H4 (cell line): ENCODE measurements at regions not wholly inside any gene's neighbourhood (a gene's known extent, or its start where the extent isn't known, plus 50 kb on each side); places are given as distances from the start of the nearest gene placed in this dataset.
"Not testable (repeated sequence)": the region's sequence is repeated elsewhere in the genome, so short reads cannot be mapped to it uniquely, and the experiment has no call there.

Experiments
- DNase-seq: peaks from one replicate; pipeline ENCODE4 v3.0.0-alpha.2; 2015; ENCODE audit warnings: low spot score

DNA sequence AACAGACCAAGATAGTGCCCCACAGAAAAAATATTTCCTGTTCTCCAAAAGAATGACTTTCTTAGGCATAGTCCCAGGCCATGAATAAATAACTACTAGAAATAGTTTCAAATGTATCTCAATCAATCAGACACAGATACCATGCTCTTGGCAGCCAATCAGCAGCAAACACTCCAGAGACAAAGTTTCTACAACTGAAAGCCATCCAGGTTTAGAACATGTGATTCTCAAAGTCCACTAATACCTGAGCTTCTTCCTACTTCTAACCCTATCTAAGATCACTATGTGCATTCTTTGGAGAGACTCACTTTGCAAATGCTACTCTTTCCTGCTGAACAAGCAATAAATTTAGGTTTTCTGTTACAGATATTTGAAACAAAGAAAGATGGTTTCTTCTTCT lies 425.8 kb upstream of the GRIN3A start:
- DNase-seq = no peak

DNA sequence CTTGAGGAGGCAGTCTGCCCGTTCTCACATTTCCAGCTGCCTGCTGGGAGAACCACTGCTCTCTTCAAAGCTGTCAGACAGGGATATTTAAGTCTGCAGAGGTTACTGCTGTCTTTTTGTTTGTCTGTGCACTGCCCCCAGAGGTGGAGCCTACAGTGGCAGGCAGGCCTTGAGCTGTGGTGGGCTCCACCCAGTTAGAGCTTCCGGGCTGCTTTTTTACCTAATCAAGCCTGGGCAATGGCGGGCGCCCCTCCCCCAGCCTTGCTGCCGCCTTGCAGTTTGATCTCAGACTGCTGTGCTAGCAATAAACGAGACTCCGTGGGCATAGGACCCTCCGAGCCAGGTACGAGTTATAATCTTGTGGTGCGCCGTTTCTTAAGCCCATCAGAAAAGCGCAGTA lies 414.6 kb upstream of the GRIN3A start:
- not testable (repeated sequence) for DNase-seq

DNA sequence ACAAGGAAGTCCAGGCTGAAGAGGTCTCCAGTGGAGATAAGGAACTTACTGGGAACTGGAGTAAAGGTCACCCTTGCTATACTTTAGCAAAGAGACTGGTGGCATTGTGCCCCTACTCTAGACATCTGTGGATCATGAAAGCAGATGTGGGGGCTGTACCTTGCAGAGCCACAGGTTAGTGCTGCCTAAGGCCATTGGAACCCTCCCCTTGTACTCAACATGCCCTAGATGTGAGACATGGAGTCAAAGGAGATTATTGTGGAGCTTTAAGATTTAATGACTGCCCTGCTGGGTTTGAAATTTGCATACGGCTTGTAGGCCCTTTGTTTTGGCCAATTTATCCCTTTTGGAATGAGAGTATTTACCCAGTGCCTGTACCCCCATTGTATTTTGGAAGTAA lies 397.3 kb upstream of the GRIN3A start:
- DNase-seq = no peak

DNA sequence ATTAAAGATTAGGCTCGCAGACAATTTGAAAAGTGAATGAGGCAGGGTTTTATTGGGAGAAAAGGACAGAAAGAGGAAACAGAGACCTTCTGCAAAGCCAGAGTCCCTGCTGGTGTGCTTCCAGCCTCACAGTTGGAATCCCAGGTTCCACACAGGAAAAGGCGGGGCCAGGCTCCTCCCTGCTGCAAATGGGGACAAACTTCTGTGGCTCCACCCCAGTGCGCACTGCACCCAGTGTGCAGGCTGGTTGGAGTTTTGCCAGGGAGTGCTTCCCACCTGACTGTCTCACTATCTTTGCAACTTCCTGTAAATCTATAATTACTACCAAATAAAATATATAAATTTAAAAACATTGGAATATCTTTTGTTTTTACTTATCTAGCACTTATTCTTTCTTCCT lies 386.0 kb upstream of the GRIN3A start:
- no peak for DNase-seq

DNA sequence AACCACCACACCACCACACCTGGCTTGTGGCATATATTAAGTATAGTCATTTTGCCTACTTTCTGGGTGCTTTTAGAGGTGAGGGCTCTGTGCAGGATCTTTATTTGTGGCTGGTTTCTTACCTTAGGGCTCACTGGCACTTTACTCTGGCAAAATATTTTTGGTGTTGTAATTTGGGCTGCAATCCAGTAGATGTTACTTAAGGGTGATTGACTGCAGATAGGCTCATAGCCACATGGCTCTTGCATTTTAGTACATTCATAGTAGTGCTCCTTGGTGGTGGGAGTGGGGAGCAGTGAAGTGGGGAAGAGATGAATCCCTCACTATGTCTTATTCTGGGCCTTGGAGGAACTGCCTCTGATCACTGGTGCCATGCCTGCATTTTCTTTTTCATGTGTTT lies 376.1 kb upstream of the GRIN3A start:
- DNase-seq = no peak

DNA sequence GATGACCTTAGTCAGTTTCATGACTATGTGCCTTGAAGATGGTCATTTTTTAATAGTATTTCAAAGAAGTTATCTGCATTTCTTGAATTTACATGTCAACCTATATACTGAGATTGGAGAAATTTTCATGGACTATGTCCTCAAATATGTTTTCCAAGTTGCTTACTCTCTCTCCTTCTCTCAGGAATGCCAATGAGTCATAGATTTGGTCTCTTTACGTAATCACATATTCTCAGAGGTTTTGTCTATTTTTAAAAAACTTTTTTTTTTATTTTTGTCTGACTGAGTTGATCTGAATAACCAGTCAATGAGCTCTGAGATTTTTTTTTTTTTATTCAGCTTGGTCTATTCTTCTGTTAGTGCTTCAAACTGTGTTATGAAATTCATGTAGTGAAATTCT lies 374.7 kb upstream of the GRIN3A start:
- no peak for DNase-seq

DNA sequence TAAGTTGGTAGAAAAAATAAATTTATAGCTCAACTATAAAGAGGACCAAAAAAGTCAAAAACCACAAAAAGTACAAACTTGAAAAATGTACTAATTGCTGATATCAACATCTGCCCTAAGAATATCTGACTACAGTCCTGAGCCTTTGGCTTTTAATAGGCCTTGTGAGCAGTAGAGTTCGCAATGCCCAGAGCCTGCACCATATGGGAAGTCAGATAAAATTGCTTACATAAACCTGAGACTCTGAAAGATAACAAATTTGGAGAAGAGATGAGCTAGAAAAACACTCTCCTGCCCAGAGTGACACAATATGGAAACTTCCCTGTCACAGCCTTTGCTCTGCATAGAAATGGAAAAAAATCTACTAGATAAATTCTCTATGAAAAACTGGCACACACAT lies 368.0 kb upstream of the GRIN3A start:
- DNase-seq = no peak

DNA sequence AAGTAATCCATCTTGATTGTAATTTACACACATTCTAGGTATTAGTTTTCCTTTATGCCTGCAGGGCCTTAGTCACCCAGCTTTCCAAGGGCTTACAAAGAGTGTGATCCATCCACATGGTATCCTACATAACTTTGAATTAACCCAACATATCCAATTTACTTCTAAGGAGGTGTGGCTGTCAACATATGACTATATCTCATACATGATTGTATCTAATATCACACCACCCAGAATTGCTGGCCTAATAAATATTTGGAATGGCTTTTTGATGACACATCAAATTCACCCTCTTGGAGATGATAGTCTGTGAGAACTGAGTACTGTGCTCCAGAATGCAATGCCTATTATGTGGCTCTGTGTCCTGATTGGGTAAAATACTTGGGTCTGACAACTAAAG lies 363.3 kb upstream of the GRIN3A start:
- no peak for DNase-seq

DNA sequence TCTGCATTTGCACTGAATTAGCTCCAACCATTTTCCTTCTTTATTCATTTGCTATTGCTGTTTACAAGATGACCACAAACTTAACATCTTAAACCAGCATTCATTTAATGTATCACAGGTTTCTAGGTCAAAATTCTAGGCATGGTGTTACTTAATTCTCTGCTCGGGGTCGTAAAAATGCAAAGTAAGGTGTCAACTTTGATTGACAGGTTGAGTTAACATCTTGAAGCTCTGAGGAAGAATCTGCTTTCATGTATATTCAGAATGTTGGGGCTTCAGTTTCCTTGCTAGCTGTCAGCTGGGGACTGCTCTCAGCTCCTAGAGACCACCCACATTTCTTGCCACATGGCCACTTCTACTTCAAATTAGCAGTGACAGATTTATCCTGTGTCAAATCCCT lies 348.7 kb upstream of the GRIN3A start:
- DNase-seq = no peak

DNA sequence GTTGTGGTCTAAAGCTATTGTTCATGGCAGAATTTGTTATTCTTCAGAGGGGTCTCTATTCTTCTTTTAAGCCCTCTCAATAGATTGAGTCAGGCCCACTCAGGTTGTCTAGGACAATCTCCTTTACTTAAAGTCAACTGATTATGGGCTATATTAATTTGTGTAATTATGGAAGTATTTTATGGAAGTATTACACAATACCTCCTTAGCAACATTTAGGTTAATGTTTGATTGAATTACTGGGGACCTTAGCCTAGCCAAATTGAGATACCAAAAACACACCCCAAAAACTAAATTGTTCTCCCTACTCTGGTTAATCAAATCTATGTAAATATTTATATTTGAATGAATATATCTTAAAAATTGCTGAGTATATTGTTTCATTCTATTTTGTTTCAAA lies 347.1 kb upstream of the GRIN3A start:
- no peak for DNase-seq

DNA sequence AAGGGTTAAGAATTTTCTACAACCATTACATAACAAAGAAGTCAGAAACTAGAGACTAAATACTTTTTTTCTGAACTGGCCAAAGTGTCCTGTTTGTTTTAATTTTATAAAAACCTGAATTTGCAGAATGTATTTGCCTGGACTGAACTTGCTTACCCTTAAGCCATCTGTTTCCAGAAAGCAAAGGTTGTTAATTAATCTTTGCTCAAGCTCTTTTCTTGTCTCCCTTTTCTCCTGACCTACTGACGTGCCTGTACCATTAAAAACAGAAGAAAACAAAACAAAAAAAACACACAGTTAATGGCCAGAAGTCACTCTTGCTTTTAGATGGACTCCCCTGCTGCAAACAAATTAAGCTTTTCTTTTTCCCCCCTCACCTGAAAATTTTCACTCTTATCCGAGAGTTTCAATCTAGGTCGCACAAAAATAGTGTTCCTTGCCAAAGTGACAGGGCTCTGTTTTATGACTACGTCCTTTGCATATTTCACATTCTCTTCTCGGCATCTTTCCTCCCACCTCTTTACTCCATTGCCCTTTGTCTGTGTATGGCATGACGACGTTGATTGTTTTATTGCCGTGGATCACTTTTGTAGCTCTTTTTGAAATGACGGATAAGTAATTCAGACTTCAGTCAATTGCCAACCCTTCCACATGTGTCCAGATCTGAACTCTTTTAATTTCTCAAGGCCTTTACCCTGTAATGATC lies 333.8 kb upstream of the GRIN3A start:
- DNase-seq = no peak

DNA sequence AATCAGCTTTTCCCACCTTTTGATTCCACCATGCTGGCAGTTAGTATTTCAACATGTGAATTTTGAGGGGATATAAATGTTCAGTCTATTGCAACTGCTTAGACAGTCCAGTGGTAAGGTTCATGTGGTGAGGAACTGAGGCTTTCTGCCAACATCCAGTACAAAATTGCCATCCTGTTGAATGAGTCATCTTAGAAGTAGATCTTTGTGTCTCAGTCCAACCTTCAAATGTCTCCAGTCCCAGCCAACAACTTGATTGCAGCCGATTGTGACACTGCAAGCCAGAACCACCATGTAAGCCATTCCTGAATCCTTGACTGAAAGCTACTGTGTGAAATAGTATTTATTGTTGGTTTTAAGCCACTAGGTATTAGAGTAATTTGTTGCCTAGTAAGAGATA lies 331.5 kb upstream of the GRIN3A start:
- DNase-seq = peak; percentile 65

DNA sequence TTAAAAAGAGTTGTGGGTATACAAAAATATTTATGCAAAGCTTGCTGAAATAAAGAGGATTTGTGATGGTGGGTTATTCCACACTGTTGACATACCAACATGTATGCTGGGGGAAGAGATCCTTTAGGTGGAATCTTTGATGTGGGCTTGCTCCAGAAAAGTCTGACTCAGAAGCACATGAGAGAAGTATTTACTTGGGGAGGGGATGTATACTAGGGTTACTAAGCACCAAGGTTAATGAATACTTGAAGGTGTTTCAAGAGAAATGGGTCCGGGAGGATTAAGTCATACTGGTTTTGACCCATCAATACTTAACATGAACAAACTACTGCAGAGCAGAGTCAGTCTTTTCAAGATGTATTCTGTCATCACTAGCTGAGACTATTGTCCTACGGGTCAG lies 316.4 kb upstream of the GRIN3A start:
- DNase-seq = no peak

DNA sequence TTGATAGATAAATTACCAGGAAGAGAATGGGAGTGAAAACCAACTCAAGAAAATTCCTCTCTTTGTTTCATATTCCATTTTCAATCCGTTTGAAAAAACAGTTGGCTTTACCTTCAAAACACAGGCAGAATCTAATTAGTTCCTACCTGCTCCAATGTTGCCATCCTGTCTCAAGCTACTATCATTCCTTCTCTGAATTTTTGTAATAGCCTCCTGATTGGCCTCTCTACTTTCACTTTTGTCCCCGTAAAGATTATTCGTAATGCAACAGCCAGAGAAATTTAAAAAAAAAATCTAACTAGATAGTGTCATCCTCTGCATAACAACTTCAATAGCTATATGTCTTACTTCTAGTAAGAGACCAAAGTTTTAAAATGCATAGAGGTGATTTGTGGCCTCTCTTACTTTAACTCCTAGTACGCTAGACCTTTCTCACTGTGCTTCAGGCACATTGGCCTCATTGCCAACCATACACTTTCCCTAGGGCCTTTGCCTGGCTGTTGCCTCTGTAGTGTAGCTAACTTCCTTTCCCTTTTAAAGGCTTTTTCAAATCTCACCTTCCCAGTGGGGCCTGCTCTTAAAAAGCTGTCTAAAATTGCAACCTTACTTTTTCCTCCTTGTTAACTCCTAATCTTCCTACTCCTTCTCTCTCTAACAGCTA lies 311.3 kb upstream of the GRIN3A start:
- DNase-seq = peak; percentile 7

DNA sequence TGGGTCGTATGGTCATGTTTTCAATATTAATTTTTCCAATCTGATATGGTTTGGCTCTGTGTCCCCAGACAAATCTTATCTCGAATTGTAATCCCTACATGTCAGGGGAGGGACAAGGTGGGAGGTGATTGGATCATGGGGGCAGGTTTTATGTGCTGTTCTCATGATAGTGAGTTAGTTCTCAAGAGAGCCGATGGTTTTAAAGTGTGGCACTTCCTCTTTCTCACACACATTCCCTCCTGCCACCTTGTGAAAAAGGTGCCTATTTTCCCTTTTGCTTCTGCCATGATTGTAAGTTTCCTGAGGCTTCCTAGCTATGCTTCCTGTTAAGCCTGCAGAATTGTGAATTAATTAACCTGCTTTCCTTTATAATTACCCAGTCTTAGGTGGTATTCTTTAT lies 309.1 kb upstream of the GRIN3A start:
- DNase-seq = no peak

DNA sequence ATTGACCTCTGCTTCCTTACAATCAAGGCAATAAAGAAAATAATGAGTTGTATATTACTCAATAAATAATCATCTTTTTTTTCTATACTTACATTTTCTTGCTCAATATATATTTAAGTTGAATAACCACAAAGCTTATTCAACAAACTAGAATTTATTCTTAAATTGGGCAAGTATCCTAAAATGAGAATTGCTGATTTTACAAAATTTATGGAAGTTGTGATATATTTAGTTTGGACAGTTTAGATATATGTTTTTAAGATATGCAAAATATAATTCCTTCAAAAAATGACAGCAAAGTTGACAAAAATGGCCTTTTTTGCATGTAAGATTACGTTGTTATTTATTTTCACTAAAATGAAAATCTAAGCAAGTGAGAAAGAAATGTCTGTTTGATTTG lies 305.7 kb upstream of the GRIN3A start:
- no peak for DNase-seq

DNA sequence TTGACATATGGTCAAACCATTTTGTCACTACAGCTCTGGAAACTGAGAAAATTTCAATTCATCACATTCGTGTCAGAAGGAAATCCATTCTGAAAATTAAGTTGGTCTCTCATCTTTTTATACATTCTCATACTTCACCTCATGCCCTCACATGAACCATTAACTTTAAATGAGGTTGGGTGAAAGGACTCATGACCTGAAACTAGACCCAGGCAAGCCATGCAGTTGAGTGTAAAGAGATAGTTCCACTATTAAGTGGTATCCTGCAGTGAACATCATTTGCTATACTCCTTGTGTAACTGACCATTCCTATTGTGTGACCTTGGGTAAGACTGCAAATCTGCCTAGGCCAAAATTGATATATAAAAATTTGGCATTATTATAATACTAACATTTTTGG lies 299.6 kb upstream of the GRIN3A start:
- no peak for DNase-seq

DNA sequence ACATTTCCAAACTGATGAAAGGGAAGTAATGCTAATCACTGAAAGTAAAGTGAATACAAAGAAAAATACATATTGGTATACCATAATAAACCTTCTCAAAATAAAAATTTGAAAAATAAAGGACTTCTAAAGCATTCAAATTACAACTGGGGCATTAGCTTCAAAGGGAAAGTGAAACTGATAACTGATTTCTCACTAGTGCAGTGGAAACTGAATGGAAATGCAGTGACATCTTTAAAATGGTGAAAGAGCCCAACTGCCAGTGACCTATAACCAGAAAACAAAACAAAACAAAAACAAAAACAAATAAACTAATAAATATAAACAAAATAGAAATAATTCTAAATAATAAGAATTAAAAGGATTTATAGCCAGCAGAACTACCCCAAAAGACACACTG lies 297.5 kb upstream of the GRIN3A start:
- no peak for DNase-seq

DNA sequence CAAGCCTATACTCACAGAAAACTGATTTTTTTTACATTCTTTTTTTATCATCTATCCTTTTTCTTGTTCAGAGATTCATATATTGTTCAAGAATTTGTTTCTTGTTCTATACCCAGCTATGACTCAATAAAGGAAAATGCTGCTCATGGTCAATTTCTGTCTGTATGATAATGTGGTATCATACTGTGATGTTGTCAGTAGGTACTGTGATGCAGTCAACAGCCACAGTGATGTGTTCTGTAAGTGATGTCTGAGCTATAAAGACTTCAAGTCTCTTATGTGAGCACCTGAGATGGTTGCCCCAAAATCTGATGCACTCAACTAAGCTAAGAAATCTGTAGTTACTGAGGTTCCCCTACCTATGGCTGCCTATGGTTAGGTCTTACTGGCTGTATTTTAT lies 294.2 kb upstream of the GRIN3A start:
- DNase-seq = no peak

DNA sequence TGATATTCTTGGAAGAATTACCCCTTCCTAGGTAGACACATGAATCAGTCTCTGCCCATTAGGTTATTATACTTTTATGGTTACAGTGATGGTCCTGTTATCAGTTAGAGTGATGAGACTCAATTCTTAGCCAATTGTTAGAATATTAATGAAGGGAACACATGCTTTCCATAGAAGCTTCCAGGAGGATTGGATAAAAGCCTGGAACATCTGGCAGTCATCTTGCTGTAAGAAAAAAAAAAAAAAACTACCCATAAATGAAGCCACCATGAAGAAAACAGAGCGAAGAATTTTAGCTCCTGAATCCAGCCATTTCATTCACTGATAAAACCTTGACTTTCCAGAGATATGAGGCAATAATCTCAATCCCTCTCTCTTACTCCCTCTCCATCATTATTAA lies 262.5 kb upstream of the GRIN3A start:
- DNase-seq = no peak

DNA sequence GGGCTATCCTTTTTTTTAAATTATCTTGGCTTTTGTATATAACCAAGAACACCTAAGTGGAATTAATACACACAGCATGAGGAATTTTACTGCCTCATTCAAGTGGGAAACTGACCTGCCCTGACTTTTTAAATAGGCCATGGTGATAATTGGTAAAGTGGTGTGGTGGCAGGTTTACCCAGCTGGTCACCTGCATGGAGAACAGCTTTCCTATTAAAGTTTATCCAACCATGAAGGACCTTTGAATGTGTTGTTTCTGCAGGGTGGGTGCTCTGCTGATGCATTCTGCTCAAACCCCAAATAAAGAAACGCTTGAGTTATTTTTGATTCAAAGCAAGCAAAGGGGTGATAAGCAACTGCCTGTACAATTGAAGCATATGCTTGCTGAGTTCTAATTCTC lies 261.0 kb upstream of the GRIN3A start:
- DNase-seq = no peak

DNA sequence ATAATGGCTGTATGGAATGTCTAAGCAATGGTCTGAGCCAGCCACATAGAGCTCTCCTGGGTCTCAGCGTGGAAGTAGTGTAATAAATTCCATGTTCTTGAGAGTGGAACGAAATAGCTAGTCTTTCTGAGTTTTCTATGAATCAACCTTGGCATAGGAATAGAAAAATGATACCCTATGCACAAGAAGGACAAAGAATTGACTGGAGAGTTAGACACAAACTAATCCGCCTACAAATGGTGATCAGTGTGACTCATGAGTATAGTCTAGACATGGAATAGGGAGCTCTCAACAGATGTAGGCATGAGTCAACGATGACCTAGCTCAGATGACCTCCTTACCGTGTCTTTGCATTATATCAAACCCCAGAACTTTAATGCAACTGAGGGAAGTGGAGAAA lies 256.8 kb upstream of the GRIN3A start:
- DNase-seq = peak; percentile 40

DNA sequence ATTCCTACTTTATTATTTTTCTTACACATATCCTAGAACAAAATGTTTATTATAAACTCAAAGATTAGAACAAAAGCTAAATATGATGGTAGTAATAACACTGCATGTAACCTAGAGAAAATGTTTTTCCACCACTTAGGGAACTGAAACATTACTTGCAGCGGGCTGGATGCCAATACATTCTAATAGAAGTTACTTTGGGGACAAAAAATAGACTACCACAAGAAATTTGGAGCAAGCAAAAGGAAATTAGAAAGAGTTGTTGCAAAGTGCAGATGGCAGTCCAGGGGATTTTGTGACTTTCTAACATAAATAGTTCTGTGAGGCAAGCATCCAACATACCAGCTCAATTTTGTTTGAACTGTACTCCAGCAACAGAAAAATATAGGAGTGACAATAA lies 255.3 kb upstream of the GRIN3A start:
- no peak for DNase-seq

DNA sequence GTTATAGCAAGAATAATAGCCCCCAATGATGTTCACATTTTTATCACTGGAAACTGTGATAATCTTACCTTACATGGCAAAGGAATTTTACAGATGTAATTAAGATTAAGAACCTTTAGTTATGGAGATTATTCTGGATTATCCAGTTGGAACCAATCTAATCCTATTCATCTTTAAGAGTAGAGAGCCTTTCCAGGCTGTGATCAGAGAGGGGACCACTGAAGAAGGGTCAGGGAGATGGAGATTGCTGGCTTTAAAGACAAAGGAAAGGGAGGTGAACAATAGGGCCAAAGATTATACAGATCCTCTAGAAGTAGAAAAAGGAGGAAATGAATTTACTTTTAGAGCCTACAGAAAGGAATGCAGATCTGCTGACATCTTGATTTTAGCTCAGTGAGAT lies 253.5 kb upstream of the GRIN3A start:
- no peak for DNase-seq
